PFSK-1 (cell line): ENCODE measurements at regions not wholly inside any gene's neighbourhood (a gene's known extent, or its start where the extent isn't known, plus 50 kb on each side); places are given as distances from the start of the nearest gene placed in this dataset.

ENCODE experiments used
- POLR2AphosphoS5 ChIP-seq: IDR thresholded peaks from 2 replicates; pipeline ENCODE4 v1.6.1; 2012; ENCODE audit warnings: low read depth, mild to moderate bottlenecking, control low read depth, low read length, moderate library complexity
- REST ChIP-seq, 2 experiments: IDR thresholded peaks; 2 replicates each; pipeline versions ENCODE4 v1.6.1 to v1.8.0; 2011 to 2012; ENCODE audit warnings: low read depth in 2 of 2, low read length in 2 of 2, control low read depth in 1 of 2, inconsistent platforms in 1 of 2, mild to moderate bottlenecking in 1 of 2, moderate library complexity in 1 of 2; ENCODE audit not compliant: insufficient read depth in 1 of 2
- SIN3A ChIP-seq: IDR thresholded peaks from 2 replicates; pipeline ENCODE4 v1.6.1; 2012; ENCODE audit warnings: mild to moderate bottlenecking, low read length, moderate library complexity, borderline replicate concordance; ENCODE audit not compliant: insufficient read depth

GRCh38 chr2:66686755-66687154 is 251.8 kb downstream of the MEIS1 start:
- TF ChIP-seq POLR2AphosphoS5 (no peak), REST (IDR thresholded peaks at IDR 0.05; ENCODE audit: insufficient read depth in 1 of 2, low read depth in 2 of 2, low read length in 2 of 2) (no peak), SIN3A (no peak)
